HG03159 (cell line): ENCODE measurements at regions not wholly inside any gene's neighbourhood (a gene's known extent, or its start where the extent isn't known, plus 50 kb on each side); places are given as distances from the start of the nearest gene placed in this dataset.

Experiments used
- ATAC-seq: cut with Tn5 transposase; IDR thresholded peaks from one replicate; pipeline ENCODE4 v1.9.1; 2021; ENCODE audit warnings: mild to moderate bottlenecking, moderate library complexity; ENCODE audit not compliant: unreplicated experiment

DNA sequence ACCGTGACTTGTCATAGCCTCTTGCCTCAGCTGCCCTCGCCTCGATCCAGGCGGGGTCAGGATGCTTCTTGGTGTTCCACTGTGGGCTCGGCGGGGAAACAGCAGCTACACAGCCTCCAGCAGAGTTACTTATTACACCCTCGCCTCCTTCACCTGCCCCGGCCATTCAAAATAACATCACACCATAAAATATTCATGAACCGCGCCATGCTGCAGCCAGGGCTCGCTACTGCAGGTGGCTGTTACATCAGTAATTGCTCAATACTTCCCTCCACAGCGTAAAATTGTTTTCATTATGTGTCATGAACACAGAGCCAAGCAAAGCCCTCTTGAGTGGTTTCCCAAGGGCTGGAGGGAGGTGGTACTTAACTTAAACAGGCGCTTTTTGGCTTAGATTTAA lies 241.5 kb upstream of the SP8 start:
- ATAC-seq: no peak

DNA sequence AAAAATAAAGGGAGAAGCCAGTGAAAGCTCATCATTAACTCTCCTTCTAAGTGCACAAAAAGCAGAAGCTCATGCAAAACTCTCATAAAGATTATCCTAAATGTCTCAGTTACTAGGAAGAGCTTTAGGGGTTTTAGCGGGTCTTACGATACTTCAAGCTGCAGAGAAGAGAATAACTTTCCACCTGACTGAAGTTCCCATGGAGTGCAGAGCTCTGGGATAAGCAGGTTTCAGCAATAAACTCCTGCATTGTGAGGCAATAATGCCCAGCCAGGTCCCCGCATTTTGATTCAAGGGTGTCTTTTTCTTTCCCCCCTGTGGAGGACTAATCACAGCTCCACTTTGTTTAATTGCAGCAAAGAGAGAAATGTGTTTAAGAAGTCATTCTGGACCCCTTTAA lies 241.9 kb upstream of the SP8 start:
- ATAC-seq: no peak

DNA sequence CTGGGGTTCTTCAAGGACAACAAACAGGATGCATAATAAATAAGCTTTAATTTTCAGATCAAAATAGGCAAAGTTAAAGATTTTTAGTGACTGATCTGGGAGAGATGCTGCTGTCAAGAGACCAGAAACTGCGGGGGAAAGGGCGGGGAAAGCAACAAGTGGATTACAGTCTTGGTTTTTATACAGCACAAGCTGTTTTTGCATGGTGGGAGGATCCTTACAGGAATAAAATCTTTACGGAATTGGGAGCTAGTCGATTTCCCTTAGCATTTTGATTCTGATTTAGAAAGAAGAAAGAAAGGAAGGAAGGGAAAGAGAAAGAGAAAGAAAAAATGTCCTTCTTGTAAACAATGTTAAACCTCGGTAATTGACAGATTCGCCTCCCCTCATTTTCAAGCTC lies 242.3 kb upstream of the SP8 start:
- ATAC-seq: no peak

DNA sequence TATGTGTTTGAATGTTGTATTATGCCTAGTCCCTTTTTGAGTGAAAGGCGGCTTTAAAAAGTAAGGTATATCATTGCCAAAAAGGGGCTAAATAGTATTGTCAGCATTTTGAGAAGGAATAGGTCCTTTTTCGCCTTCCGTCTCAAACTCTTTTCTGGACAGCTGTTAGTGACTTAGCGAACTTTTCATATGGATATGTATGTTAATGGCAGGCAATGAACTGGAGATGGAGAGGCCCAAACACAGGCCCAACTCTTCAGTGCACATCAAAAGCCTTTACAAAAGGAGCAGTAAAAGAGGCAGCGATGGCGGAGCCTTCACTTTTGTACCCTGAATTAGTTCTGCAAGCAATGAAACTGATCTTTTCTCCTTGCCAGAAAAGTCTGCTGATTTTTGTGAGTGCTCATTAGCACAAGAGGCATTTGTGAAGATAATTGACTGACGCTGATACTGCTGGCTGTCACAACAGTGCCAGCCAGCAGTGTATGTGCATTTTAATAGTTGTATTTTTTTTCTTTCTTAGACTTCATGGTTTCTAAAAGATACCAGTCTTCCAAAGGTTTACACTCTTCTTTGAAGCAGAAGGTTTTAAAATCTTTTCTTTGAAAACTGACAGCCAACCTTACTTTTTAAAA lies 243.7 kb upstream of the SP8 start:
- ATAC-seq: no peak

DNA sequence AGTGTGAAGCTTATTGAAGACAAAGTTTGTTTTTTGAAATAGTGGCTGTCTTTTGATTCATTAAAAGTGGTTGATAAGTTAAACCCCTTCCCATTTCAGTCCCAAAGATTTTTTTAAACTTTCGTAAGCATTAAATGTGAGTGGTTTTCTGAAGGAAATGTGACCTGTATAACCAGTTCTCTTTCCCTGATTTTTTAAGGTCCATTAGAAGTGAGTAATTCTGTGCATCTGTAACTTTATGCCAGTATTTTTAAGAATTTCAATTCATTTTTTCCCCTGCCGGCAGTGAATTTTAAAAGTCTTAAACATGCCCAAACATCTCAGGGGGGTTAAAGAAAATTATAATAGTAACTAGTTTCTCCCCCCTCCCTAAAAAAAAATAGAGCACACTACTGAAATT lies 254.6 kb upstream of the SP8 start:
- no peak for ATAC-seq

DNA sequence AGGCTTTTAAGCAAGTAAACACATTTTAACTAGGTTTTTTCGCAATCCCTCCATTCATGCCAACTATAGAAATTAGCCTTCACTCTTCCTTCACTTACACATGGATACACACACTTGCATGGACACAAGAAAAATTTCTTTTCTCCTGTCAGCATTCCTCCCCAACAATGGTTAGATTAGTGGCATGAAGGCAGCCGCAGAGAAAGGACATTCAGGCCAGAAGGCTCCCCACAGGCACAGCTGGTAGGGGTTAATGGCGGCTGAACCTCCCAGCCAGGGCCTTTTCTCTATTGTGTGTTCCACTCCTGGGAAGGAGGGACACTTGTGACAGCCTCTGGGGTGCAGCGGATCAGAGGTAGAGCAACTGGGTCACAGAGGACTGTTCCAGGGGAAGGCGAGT lies 255.0 kb upstream of the SP8 start:
- no peak for ATAC-seq

DNA sequence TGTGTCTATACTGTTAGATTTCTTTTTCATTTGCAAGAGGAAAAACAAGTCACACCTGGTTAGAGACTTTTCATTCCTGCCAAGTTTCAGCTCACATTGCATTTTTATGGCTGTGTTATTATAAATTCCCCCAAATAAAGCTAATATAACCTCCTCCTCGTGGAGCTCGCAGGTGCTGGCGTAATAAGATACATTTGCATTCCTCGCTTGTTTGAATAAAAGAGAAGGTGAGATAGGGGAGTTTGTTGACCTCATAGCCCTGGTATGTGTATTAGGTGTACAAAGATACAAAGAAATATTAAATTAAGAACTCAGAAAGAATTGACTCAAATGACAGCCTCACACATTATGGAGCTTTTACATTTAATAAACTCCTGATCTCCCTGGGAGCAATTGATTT lies 257.7 kb upstream of the SP8 start:
- no peak for ATAC-seq

DNA sequence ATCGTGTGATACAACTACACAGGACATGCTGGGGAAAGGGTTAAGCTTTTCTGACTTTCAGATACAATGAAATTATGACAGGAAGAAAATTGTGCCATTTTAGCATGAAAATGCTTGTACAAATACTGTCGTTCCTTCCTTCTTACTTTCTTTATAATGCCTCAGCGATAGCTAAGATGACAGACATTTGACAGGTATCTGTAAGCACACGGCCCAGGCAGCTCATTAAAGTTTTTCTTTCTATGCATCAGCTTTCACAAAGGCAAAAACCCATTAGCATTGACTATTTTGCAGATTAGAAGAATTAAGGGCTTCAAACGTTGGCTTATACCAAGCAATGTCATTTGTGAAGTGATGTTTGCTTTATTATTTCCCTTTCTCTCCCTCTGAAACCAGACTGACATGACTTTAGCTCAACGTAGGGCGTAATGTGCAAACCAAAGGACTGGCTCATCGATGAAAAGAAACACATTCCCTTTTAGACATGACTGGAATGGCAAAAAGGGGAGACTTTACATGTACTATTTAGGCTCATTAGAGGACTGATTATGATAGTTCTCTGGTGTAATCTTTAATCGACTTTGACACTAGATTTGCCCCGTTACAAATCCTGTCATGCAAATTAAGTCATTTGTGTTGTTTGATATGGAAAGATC lies 258.4 kb upstream of the SP8 start:
- ATAC-seq: no peak

DNA sequence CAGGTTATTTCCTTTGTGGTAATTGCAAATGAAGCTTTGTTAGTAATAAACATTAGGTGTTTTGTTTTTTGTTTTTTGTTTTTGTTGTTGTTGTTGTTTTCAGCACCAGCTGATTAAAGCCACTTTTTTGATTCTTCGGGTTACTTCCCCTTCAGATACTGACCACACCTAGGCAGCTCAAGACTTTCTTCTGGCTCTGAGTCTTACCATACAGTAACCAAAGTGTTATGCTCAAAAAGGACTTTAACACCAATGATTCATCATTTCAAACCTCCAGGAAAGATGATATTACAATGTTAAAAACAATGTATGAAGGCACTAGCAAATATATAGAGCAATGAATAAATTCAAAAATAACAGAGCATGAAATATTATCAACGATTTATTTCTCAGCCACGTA lies 265.2 kb upstream of the SP8 start:
- ATAC-seq: no peak

DNA sequence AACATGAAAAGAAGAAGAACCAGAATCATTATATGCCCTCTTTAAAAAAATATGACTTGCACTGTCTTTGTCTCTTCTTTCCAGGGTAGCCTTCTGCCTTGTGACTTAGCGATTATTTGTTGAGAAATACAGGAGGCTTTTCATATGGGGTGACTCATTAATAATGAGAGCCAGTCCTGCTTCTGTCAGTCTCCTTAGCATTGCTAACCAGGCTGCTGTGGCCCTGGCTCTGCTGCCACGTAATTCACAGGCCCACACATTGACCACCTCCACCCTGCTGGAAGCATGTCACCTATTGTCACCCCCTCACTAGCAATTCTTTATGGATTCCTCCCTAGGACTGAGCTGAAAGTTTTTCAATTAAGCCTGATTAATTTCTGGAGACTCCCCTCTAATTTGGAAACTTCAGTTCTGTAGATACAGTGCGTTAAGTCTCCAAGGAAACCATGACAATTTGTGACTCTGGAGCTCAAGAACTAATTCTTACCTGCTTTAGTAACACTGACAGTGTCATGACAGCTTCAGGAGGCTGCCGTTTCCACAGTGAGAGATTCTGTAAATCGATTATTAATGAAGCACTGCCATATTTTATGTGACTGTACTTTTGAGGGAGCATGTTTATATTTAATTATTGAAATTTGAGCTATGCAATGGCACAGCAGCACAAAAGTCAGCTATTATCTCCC lies 267.9 kb upstream of the SP8 start:
- no peak for ATAC-seq

DNA sequence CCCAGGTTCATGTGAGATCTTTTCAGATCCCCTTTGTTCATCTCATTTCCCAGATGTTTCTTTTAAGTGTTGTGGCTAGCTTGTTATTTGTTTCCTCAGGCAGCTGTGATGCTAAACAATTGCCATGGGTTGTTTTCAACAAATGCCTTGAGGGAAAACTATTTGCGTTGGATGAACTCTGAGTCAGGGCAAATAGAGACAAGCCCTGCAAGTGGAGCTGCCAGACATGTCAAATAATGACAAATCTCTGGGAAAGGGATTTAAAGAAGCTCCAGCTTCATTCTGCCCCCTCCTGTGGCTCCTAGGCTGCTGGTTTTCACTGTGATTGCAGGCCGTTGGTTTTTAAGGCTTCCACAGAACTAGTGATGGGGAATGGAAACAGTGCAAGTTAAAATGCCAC lies 272.4 kb upstream of the SP8 start:
- ATAC-seq: no peak

DNA sequence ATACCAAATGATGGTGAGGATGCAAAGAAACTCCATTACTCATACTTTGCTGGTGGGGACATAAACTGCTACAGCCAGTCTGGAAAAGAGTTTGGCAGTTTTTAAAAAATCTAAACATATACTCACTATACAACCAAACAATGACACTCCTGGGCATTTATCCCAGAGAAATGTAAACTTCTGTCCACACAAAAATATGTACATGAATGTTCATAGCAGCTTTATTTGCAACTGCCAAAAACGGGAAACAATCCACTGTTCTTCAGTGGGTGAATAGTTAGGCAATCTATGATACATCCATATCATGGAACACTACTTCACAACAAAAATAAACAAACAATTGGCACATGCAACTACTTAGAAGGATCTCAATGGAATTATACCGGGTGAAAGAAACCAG lies 276.4 kb upstream of the SP8 start:
- ATAC-seq: no peak

DNA sequence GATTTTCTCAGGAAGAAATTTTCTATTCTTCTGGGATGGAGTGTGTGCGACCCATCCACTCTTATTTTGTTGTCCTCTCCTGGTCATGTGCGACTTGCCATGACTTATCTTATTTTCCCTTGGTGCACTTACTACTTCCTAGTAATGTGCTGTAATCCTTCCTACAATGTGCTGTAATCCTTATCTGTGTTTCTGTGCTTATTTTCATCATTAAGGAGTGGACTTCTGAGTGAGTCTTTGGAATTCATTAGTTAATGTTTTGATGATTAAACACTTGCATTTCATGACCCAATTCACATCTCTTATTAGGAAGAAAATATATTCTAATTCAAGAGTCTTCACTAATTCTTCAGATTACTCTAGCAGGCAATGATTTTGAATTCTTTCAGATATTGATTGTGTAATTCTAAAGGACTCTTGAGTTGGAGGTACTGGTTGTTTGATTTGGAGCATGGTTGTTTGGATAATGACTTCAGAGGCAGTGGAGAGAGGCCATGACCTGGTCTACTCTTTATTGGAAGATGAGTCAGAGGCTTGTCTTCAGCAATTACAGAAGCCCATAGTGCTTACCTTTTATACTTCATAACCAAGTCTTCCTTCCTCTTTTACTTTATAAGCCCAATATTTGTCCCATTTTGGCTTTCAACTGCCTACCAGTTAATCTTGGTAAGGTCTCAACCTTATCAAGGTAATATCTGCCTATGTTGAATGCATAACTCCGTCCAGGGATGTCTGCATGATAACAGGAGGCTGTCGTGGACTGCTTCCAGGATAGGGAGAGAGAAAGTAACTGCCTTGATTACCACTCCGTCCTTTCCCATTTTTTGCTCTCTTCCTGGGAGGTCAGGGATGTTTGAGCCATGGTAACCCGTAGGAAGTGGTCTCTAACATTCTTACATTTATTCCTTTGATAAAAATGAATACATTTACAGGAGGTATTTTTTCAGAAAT lies 278.3 kb upstream of the SP8 start:
- ATAC-seq: no peak

DNA sequence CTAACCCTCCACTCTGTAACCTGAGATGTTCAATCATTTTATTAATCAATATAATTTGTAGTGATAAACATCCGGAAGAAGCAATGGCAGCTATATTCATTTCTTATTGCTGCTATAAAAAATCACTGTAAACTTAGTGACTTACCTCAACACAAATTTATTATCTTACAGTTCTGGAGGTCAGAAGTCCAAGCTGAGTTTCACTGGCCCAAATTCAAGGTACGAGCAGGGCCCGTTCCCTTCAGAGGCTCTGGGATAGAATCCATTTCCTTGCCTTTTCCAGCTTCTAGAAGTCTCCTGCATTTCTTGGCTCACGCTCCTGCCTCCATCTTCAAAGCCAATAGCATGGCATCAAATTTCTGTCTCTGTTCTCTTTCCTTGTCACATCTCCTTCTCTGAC lies 279.5 kb upstream of the SP8 start:
- no peak for ATAC-seq

DNA sequence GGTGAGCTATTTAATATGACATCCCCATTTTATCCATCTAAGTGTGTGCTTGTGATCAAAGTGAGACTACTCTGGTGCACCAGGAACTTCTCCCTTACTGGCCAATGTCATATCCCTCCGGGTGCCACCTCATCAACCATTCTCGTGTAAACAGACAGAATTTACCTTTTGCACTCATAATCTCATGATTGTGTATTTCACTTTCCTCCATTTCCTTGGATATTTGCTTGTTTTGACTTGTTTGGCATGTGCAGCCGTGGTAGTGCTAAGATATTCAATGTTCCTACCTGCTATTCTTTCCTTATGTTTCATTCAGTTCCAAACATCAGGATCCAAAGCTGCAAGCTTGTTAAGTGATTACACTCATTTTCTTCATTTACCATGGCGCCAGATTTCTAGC lies 280.5 kb upstream of the SP8 start:
- ATAC-seq: no peak

DNA sequence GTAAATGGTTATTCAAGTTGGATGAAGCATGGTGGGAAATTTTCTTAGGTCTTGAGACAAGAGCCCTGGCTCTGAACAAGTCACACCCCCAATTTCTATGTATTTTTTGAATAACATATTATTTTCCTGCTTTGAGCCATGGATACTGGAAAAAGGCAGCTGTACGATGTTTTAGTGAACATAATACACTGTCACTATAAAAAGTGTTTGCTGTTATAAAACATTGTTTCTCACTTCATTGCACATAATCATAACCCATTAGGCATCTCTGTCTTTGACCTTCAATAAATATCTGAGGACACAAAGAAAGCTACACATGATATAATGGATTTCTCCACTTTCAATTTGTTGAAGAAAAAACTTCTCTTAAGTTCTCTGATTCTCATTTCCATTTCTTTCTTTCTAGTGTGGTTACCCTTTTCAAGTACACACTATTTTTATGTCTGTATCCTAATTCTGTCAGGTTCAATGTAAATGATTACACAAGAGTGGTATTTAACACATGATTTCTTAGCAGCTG lies 283.9 kb upstream of the SP8 start:
- no peak for ATAC-seq

DNA sequence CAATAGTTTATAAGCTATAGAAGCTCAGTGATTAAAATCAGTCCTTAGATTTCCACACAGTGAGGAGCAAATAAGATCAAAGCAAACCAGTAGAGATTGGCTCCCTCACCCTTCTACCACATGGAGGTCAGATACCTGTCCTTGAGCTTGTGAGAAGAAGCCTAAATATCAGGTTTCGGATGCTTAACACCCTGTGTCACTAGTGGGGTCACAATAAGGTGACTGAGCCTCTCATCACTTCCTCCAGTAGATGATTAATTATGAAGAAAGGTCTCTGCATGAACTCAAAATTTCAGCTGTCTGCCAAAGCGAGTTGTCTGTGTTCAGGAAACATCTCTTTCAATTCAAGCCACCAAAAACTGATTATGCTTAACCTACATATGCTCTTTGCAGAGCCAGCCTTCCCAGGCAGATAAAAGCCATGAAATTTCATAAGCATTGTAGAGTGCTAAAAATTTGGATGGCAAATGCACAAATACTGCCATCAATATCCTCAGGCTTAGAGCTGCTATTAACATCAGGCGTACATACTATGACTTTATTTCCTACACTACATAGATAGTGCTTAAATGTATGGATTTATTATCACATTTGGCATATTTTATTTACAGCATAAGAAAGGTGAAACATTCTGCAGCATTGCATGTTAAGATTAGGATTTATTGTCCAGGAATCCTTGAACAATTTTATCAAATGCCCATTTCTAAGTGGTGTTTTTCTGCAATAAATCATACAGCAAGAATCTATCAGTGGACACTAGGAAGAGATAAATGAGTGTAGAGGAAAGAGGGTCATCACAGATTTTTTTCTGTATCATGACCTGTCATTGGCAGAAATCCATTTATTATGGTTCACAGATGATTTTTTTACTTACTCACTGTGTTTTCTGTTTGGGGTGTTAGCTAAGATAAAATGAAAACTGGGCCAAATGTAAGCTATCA lies 285.1 kb upstream of the SP8 start:
- ATAC-seq: peak; percentile 70

DNA sequence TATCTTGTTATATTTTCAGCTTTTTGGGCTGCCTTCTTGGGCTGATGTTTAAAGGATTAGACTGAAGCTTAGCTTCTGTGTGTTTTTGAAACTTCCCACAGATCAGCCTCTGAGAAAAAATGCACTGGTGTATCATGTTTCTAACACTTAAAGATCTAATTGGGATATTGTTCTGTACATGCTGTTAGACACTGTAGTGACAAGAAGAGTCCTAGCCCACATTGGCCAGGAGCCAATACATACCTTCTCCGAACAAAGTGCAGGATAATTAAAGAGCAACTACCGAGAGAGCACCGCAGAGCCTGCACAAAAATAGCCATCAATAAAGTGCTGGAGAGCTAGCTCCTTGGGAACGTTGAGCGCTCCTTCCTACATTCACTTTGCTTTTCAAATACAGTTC lies 289.4 kb upstream of the SP8 start:
- ATAC-seq: no peak

DNA sequence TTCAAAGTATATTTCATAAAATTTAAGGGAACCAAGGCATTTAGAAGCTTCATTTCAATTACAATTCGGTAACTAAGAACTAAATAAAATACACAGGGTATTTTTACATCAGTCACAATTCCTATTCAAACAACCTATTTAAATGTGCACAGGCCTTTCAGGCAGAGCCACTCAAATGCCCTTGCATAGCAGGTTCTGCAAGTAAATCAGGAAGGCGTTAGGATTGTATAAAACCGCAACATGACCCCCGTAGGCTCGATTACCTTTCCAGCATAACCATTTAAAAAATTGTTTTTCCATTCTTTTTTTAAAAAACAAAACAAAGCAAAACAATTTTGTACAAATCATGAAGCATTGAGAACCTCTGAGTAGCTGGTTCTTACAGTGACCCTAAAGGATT lies 289.9 kb upstream of the SP8 start:
- ATAC-seq: no peak

DNA sequence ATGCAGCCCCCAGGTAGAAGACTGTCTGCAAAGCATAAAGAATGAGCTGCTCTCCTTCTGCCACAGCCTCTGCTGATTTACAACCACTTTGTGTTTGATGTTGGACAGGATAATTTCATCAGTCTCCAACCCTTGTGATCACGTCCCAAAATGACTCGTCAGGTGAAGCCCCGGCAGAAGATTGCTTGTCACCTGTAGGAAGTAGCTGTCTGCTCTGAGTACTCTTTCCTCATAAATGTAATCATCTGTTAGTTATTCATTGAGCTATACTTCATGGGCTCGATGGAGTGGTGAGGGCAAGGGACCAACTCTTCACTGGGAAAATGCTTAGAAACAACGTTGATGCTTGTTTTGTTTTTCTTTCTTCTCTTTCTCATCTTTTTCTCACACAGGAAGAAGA lies 290.9 kb upstream of the SP8 start:
- ATAC-seq: no peak
